ENCODE measurements at regions not wholly inside any gene's neighbourhood (a gene's known extent, or its start where the extent isn't known, plus 50 kb on each side); places are given as distances from the start of the nearest gene placed in this dataset.

DNA sequence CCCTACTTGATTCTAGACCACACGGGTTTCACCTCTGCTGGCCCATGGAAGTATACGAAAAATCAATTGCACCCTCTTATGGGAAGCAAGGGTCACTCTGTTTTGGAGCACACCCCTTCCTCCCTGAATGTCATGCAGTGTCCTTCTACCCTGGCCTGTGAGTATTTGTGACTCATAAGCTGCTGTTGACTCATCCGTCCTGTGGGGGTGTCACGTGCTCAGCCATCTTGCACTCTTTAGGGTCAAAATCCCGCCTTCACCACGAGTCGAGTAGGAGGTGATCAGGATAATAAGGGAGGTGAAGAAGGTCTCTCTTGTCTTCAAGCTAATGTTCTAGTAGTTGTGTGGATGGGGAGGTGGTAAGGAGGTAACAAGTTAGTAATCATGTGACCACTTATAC lies 341.0 kb upstream of the EEF2KMT start:
- no peaks in the 10 kb centered on the region for H3K36me3 ChIP-seq
- DNase-seq (ENCODE audit: extremely low spot score in 2 of 2): no peak
- TF ChIP-seq POLR2AphosphoS5 (IDR thresholded peaks at IDR 0.05; ENCODE audit: insufficient read depth in 1 of 2, low read depth in 1 of 2) (no peak), POLR2A (IDR thresholded peaks at IDR 0.05) (no peak)
- TF ChIP-seq, protein P1, sequence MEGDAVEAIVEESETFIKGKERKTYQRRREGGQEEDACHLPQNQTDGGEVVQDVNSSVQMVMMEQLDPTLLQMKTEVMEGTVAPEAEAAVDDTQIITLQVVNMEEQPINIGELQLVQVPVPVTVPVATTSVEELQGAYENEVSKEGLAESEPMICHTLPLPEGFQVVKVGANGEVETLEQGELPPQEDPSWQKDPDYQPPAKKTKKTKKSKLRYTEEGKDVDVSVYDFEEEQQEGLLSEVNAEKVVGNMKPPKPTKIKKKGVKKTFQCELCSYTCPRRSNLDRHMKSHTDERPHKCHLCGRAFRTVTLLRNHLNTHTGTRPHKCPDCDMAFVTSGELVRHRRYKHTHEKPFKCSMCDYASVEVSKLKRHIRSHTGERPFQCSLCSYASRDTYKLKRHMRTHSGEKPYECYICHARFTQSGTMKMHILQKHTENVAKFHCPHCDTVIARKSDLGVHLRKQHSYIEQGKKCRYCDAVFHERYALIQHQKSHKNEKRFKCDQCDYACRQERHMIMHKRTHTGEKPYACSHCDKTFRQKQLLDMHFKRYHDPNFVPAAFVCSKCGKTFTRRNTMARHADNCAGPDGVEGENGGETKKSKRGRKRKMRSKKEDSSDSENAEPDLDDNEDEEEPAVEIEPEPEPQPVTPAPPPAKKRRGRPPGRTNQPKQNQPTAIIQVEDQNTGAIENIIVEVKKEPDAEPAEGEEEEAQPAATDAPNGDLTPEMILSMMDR (IDR thresholded peaks at IDR 0.05): no peak
- H3K27ac ChIP-seq: no peak overlapping the region
- no peaks in the 10 kb centered on the region for H3K9me3 ChIP-seq
- H3K4me1 ChIP-seq: no peaks in the 10 kb centered on the region
- H3K4me3 ChIP-seq: no peak overlapping the region
- intact Hi-C loops (cut with DNase I): loop anchor here (5.0 kb wide), 1 partner anchor 1779 kb away; no protein-coding TSS in a partner anchor
- H3K27me3 ChIP-seq: no peaks in the 10 kb centered on the region

DNA sequence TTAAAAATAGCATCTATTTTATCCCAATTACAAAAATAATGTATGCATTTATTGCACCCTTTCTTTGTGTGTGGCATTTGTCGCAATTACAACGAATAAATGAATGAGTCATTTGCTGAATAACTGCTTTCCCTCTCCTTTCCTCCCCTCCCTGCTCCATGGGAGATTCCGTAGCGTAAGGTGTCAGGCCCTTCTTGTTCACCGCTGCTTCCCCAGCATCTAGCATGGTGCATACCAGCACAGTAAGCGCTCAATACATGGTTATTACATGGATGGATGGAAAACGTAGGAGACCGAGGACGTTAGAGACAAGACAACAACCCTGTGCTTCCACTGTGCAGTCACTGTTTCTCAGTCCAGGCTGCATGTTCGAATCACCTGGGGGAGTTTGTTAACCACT lies 336.0 kb upstream of the EEF2KMT start:
- intact Hi-C loops (cut with DNase I): no loop called here

DNA sequence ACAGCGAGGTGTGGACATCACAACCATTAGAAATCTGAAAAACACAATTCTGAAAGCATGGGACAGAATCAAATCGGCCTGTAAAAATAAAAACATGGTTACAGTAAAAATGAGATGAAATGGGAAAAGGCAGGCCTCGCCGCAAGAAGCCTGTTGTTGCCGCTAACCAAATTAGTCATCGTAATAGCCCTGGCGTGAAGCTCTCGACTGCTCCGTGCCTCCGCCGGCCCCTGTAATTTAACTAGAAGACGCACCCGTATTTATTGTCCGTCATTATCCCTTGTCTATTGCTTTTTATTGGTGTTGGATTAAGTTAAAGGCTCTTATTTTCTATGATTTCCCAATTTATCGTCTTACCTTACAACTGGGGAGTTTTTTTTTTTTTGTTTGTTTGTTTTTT lies 334.6 kb upstream of the EEF2KMT start:
- intact Hi-C loops (cut with DNase I): no loop called here
- DNase-seq (ENCODE audit: extremely low spot score in 2 of 2): no peak

More for the DNA sequence above, 336.0 kb upstream of the EEF2KMT start:
- Histone ChIP-seq H3K9me3 (no peaks in the 10 kb centered on the region), H3K27ac (no peak overlapping the region), H3K4me3 (no peak overlapping the region), H3K4me1 (no peaks in the 10 kb centered on the region), H3K36me3 (no peaks in the 10 kb centered on the region), H3K27me3 (no peaks in the 10 kb centered on the region)
- no peak for TF ChIP-seq POLR2A (IDR thresholded peaks at IDR 0.05)
- TF ChIP-seq, protein P1 (IDR thresholded peaks at IDR 0.05): no peak
- TF ChIP-seq POLR2AphosphoS5 (IDR thresholded peaks at IDR 0.05; ENCODE audit: insufficient read depth in 1 of 2, low read depth in 1 of 2): no peak
- no peak for DNase-seq (ENCODE audit: extremely low spot score in 2 of 2)

DNA sequence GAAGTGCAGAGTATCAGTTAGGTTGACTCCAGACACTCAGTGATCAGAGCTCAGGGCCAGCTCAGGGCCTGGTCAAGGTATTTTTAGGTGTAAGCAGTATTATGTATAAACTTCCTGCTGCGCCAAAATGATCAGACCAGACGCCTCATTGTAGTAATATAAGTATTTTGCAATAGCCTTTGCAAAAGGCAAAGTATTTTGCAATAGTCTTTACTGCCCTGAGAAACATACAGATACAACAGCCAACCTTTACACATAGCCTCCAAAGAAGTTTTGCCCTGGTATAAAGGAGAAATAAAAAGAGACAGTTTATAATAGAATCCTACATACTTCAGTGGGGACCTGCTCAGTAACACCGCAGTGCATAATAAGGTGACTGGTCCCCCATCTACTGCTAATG lies 333.0 kb upstream of the EEF2KMT start:
- H3K4me3 ChIP-seq: no peak overlapping the region
- H3K36me3 ChIP-seq: no peaks in the 10 kb centered on the region
- no peaks in the 10 kb centered on the region for H3K9me3 ChIP-seq
- no peaks in the 10 kb centered on the region for H3K4me1 ChIP-seq
- intact Hi-C loops (cut with DNase I): no loop called here
- H3K27me3 ChIP-seq: no peaks in the 10 kb centered on the region
- TF ChIP-seq POLR2AphosphoS5 (IDR thresholded peaks at IDR 0.05; ENCODE audit: insufficient read depth in 1 of 2, low read depth in 1 of 2) (no peak), POLR2A (IDR thresholded peaks at IDR 0.05) (no peak)
- TF ChIP-seq, protein P1 (IDR thresholded peaks at IDR 0.05): no peak
- no peak for DNase-seq (ENCODE audit: extremely low spot score in 2 of 2)
- no peak overlapping the region for H3K27ac ChIP-seq

More for the DNA sequence above, 334.6 kb upstream of the EEF2KMT start:
- Histone ChIP-seq H3K36me3 (no peaks in the 10 kb centered on the region), H3K9me3 (no peaks in the 10 kb centered on the region), H3K27ac (no peak overlapping the region), H3K4me3 (no peak overlapping the region), H3K27me3 (no peaks in the 10 kb centered on the region), H3K4me1 (no peaks in the 10 kb centered on the region)
- TF ChIP-seq, protein P1 (IDR thresholded peaks at IDR 0.05): no peak
- TF ChIP-seq POLR2AphosphoS5 (IDR thresholded peaks at IDR 0.05; ENCODE audit: insufficient read depth in 1 of 2, low read depth in 1 of 2): no peak
- TF ChIP-seq POLR2A (IDR thresholded peaks at IDR 0.05): no peak

DNA sequence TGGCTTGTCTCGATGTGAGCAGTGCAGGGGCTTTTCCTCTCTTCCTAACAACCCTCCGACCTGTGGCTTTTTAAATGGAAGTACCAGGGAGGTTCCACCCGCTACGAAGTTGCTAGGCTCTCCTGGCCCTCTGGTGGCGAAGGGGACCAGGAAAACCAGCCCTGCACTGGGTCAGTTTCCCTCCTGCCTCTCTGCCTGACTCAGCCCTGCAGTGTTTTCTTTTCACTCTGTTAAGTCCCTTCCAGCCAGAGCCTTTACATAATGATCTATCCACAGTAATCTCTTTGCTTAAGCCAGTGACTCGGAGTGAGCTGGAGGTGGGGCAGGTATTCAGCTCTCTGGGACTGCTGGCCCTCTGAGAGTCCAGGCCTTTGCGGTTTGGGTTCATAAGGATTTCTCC lies 331.3 kb upstream of the EEF2KMT start:
- TF ChIP-seq POLR2AphosphoS5 (IDR thresholded peaks at IDR 0.05; ENCODE audit: insufficient read depth in 1 of 2, low read depth in 1 of 2): no peak
- TF ChIP-seq POLR2A (IDR thresholded peaks at IDR 0.05): no peak
- TF ChIP-seq, protein P1 (IDR thresholded peaks at IDR 0.05): no peak
- H3K4me3 ChIP-seq: no peak overlapping the region
- intact Hi-C loops (cut with DNase I): no loop called here
- H3K27ac ChIP-seq: no peak overlapping the region
- no peaks in the 10 kb centered on the region for H3K36me3 ChIP-seq
- no peaks in the 10 kb centered on the region for H3K4me1 ChIP-seq
- H3K9me3 ChIP-seq: no peaks in the 10 kb centered on the region
- no peak for DNase-seq (ENCODE audit: extremely low spot score in 2 of 2)
- no peaks in the 10 kb centered on the region for H3K27me3 ChIP-seq

Measured in vagina (tissue), 2 donors.